GM12892 (cell line): ENCODE measurements at regions not wholly inside any gene's neighbourhood (a gene's known extent, or its start where the extent isn't known, plus 50 kb on each side); places are given as distances from the start of the nearest gene placed in this dataset.

Experiments used
- POLR2A ChIP-seq: IDR thresholded peaks from 2 replicates; pipeline ENCODE4 v1.6.1; 2011; ENCODE audit warnings: low read depth, low read length, control low read depth
- POLR2AphosphoS5 ChIP-seq: IDR thresholded peaks from 2 replicates; pipeline ENCODE4 v1.6.1; 2011; ENCODE audit warnings: low read depth, low read length, control low read depth
- TAF1 ChIP-seq: IDR thresholded peaks from 2 replicates; pipeline ENCODE4 v1.6.1; 2011; ENCODE audit warnings: low read depth, mild to moderate bottlenecking, control low read depth, low read length, borderline replicate concordance

DNA sequence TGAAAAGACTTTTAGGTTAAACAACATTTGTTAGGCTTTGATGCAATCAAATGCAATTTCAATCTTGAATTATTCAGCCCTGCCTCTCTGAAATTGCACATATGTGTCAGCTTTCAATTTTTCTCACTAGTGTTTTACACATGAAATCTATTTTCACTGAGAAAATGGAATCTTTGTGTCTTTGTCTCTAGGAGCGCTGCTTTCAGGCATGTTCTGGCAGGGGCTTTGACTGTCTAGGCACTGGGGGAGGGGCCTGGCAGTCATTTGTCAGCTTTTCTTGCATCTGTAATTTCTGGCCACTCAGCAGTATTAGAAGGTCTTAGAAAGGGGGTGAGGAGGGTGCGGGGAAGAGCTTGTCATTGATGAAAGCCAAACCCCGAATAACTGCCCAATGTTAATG lies 264.4 kb downstream of the PTPRC start:
- TF ChIP-seq POLR2A (no peak), TAF1 (no peak), POLR2AphosphoS5 (no peak)
